D721Med (cell line): ENCODE measurements at regions not wholly inside any gene's neighbourhood (a gene's known extent, or its start where the extent isn't known, plus 50 kb on each side); places are given as distances from the start of the nearest gene placed in this dataset.

Experiments used
- DNase-seq: peaks from one replicate; pipeline ENCODE4 v3.0.0; 2011; ENCODE audit warnings: low spot score; ENCODE audit not compliant: insufficient read length
- FAIRE-seq: peaks from 2 replicates; lab custom pipeline; 2011; peaks lifted over from hg19 to GRCh38; lab: Jason Lieb, UNC
- TF ChIP-seq, protein P1 (sequence below): IDR thresholded peaks from 2 replicates; pipeline ENCODE4 v1.5.1; 2012; ENCODE audit warnings: mild to moderate bottlenecking, control low read depth; ENCODE audit not compliant: insufficient read depth; ENCODE audit errors: missing control alignments

DNA sequence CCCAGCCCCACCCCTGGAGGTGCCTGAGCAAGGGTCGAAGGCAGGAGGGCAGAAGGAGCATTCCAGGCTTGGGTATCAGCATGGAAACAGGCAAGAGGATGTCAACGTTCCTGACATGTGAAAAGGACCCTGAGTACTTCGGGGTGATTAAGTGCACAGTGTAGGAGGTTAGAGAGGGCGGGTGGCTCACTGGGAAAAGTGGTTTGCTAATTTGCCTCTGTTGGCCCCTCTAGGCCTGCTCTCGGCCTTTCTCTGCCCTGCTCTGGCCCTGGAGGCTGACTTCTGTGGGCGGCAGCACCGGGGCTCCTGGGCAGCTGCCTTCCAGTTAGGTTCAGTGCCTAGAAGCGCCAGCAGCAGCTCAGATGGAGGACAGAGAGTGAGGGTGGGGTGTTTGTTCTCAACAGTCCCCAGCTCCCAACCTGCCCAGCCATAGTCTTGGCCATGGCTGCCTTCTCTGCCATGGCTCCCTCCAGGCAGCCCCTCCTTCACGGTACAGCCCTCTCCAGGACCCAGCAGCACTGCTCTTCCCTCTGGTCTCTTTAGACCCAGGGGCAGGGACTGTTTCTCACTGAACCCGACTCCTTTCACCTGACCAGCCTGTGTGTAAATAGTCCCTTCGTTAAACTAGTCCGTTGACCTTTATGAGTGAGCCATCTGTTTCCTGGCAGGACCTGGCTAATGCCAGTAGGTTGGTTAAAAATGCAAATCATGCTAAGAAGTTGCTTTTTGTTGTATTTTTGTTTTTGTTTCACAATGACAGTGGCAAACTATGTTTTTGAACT is 107.1 kb upstream of the TPM1 start:
- no peak for FAIRE-seq

DNA sequence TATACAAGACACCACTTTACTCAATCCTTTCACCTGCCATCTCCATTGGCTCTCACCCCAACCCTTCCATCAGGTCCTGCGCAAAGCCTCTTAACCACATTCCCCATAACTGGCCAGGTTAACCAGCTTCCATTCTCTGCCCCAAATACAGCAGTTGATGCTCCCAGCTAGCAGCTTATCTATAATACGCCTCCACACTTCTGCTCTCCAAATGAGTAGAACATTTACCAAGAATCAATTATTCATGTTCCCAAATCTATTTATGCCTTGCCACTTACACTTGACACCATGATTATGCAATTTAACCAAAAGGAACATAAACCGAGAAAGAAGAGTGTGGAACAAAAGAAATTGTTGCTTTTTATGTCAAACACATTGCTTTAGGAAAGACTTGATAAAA is 103.7 kb upstream of the TPM1 start:
- FAIRE-seq (no peak), DNase-seq (no peak)
- TF ChIP-seq, protein P1, sequence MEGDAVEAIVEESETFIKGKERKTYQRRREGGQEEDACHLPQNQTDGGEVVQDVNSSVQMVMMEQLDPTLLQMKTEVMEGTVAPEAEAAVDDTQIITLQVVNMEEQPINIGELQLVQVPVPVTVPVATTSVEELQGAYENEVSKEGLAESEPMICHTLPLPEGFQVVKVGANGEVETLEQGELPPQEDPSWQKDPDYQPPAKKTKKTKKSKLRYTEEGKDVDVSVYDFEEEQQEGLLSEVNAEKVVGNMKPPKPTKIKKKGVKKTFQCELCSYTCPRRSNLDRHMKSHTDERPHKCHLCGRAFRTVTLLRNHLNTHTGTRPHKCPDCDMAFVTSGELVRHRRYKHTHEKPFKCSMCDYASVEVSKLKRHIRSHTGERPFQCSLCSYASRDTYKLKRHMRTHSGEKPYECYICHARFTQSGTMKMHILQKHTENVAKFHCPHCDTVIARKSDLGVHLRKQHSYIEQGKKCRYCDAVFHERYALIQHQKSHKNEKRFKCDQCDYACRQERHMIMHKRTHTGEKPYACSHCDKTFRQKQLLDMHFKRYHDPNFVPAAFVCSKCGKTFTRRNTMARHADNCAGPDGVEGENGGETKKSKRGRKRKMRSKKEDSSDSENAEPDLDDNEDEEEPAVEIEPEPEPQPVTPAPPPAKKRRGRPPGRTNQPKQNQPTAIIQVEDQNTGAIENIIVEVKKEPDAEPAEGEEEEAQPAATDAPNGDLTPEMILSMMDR = no peak

More for the DNA sequence above, 107.1 kb upstream of the TPM1 start:
- DNase-seq = no peak
- TF ChIP-seq, protein P1 = no peak

DNA sequence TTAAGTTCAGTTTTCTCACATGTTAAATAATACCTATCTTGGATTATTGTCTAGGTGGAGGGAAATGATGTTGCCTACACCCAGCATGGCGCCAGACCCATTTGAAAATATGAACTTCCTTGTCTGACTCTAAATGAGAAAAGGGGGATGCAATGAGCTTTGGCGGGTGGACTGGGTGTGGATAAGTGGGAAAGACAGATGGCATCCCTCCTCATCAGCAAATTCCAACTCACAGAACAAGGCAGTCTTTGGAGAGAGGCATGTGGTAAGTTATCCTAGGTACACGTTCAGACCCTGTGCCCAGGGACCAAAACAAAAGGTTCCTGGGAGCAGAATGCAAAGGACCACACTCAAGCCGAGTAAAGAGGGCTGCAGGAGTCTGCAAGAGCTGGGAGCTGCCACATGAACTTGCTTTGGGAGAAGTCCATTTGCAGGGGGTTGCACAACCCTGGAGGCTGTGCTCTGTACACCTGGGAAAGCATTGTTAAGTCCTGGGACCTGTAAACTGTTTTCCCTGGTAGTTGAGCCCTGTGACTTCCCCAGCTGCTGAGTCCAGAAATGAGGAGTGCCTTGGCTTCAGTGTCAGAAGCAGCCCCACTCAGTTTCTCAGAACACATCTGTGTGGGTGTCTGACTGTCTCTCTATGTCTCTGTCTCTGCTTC is 102.3 kb upstream of the TPM1 start:
- TF ChIP-seq, protein P1 = no peak
- FAIRE-seq (no peak), DNase-seq (no peak)

DNA sequence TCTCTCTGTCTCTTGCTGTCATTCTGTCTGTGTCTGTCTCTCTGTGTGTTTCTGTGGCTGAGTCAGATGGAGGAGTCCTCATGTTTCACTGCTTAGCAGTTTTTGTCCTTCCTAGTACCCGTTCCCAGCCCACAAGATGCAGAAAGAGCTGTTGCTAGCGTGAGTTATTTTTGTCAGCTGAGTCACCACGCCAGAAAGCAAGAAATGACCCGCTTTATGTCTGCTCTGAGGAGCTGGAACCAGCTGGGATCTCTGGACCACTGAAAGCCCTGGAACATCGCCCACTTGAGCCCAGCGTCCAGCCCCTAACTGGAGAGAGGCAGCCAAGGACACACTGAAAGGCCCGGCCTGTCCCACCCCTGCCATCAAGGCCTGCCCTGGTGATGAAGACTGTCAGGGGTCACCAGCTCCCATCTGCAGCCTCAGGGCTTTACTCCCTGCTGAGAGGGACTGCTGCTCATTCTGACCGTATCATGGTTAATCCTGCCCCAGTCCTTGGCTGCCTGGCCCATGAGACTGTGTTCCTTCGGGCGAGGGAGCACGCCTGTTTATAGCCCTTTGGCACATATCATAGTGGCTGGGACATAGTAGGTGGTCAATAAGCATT is 101.7 kb upstream of the TPM1 start:
- TF ChIP-seq, protein P1 = no peak
- FAIRE-seq (no peak), DNase-seq (no peak)

DNA sequence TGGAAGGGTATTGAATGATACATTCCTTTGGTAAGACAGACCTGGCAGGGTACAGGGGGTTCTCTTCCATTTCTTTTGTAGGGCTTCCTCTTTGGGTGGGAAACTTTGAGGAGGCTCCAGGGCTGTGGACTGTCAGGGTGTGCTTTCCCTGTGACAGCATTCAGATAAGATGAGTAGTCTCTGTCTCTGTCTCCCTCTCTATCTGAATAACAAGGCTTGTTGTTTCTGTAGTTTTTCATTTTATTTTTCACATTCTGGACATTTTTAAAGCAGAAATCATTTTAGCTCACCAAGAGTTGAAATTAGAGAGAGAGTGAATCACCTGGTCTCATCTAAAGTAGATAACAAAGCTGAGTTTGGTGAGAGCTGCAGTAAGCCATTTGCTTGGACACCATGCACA is 100.8 kb upstream of the TPM1 start:
- DNase-seq (no peak), FAIRE-seq (no peak)
- TF ChIP-seq, protein P1 = no peak

- DNase-seq (no peak), FAIRE-seq (no peak)
- TF ChIP-seq, protein P1 = no peak
These were observed 100.1 kb upstream of the TPM1 start for GRCh38 chr15:62942428-62942827.
